ELR (cell line): ENCODE measurements at regions not wholly inside any gene's neighbourhood (a gene's known extent, or its start where the extent isn't known, plus 50 kb on each side); places are given as distances from the start of the nearest gene placed in this dataset.

Source experiments
- DNase-seq: peaks from one replicate; pipeline ENCODE4 v3.0.0-alpha.2; 2015; ENCODE audit warnings: low read depth

GRCh38 chr14:62280366-62280765, 518.1 kb downstream of the SNAPC1 start:
- no peak for DNase-seq

GRCh38 chr14:62283837-62284236, 521.6 kb downstream of the SNAPC1 start:
- DNase-seq = no peak

GRCh38 chr14:62289471-62289870, 527.3 kb downstream of the SNAPC1 start:
- peak; percentile 71 for DNase-seq

- no peak for DNase-seq
Observed at GRCh38 chr14:62301080-62301479, 538.9 kb downstream of the SNAPC1 start.

DNA sequence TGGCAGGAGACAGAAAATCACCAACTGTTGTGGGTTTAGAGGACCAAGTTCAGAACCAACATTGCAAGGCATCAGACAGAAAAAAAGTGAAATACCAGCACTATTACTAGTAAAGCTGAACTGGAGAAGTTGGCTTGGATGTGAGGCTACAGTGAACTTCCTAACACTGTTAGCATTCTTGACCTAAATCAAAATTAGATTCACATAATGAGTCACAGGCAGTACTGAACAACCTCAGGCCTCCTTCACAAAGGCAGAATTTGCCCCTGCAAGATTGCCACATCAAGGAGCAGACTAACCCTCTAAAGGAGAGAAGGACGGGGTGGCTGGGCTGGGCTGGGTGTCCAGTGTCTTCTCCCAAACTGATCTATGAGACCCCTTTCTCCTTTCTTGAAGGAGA, 539.7 kb downstream of the SNAPC1 start:
- DNase-seq = peak; percentile 3

DNA sequence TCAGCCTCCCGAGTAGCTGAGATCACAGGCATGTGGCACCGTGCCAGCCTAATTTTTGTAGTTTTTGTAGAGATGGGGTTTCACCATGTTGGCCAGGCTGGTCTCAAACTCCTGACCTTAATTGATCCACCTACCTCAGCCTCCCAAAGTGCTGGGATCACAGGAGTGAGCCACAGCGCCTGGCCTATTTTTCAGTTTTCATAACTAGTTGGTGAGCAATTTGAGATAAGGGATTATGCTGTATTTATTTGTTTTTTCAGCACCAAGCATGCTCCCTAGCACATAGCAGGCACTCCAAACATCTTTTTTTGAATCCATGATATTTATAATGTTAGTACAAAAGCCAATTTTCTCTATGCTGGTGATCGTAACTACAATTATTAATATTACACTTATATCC, 541.2 kb downstream of the SNAPC1 start:
- DNase-seq = no peak

- no peak for DNase-seq
Observed at GRCh38 chr14:62304257-62304656, 542.0 kb downstream of the SNAPC1 start.

GRCh38 chr14:62307844-62308243, 545.6 kb downstream of the SNAPC1 start:
- DNase-seq = no peak

DNA sequence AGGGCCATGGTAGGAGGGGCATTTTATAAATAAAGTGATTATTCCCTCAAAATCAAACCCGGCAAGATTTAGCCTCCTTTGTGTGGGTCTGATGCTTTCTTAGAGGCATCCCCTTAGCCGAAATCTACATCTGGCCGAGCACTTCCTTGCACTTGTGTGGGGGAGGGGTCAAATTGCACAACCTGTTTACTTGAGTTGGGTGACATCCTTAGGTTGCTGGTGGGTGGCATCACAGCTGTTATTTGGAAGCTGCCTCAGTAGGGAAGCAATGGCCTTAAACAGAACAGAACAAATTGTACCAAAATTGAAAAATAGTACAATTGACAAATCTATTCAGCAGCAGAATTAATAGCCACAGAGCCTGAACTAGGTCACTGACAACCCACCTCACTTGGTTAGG, 546.1 kb downstream of the SNAPC1 start:
- DNase-seq = no peak

DNA sequence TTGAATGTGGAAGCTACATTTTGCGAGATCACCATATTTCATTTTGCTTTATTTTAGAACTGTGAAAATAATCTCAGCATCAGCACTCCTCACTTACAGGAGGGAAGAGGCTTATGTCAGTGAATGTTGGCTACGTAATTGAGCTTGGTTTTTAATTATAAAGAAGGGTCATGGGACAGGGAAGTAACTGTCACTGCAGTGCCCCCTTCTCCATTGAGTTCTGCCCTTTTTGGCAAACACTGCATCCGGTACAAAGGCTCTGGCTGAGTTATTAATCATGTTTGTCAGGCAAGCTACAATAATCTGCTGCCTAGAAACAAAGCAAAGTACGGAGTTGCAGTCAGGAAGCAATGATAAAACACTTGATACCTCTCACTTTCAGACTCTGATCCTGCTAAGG, 546.7 kb downstream of the SNAPC1 start:
- no peak for DNase-seq

GRCh38 chr14:62313212-62313611, 551.0 kb downstream of the SNAPC1 start:
- no peak for DNase-seq

DNA sequence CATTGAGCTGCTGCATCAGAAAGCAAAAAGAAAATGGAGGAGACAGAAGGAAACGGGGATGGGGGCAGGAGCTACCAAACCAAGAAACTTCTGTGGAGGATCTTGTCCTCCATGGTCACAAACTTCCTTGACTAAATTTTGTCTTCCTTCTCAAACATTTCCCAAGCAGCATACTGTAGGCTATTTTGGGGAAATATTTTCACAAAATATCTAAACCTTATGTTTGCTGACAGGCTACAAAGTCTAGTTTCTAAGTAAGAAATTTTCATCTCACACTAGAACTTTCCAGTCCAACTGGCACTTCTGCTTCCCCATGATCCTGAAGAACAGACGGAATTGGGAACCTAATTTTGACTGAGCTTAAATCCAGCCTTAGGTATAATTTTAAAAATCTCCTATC, 552.0 kb downstream of the SNAPC1 start:
- no peak for DNase-seq

DNA sequence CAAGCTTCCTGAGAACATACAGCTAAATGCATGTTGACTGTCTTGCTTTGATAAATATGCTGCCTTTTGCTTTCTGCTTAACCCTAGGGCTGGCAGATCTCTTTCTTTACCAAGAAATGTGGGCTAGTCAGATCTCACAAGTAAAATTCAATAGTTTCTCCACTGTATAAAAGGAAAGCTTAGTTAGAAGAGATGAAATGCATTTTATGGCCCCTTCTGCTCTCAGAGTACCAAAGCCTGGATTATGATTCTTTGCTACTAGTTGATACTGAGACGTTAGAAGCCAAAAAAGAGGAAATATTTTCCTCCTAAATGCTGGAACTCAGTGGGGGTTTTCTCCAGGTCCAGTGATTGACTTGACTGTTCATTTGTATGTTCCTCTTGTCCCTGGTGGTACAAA, 552.7 kb downstream of the SNAPC1 start:
- DNase-seq = no peak

- DNase-seq = no peak
Observed at GRCh38 chr14:62315631-62316030, 553.4 kb downstream of the SNAPC1 start.

GRCh38 chr14:62322216-62322615, 560.0 kb downstream of the SNAPC1 start:
- no peak for DNase-seq

GRCh38 chr14:62329427-62329826, 567.2 kb downstream of the SNAPC1 start:
- peak; percentile 46 for DNase-seq

- no peak for DNase-seq
Observed at GRCh38 chr14:62347562-62348011, 585.4 kb downstream of the SNAPC1 start.

- DNase-seq = no peak
Observed at GRCh38 chr14:62357362-62357761, 595.1 kb downstream of the SNAPC1 start.

DNA sequence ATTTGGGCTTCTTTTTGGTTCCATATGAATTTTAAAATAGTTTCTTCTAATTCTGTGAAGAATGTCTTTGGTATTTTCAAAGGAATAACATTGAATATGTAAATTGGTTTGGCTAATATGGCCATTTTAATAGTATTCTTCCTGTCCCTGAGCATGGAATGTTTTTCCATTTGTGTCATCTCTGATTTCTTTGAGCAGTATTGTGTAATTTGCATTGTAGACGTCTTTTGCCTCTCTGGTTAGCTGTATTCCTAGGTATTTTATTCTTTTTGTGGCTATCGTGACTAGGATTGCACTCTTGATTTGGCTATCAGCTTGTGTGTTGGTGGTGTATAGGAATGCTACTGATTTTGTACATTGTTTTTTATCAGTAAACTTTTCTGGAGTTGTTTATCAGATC, 601.9 kb downstream of the SNAPC1 start:
- no peak for DNase-seq

DNA sequence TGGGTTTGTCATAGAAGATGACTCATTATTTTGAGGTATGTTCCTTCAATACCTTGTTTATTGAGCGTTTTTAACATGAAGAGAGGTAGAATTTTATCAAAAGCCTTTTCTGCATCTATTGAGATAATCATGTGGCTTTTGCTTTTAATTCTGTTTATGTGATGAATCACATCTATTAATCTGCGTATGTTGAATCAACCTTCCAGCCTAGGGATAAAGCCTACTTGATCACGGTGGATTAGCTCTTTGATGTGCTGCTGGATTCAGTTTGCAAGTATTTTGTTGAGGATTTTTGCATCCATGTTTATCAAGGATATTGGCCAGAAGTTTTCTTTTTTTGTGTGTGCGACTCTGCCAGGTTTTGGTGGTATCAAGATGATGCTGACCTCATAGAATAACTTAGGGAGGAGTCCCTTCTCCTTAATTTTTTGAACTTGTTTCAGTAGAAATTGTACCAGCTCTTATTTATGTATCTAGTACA, 602.6 kb downstream of the SNAPC1 start:
- no peak for DNase-seq

- DNase-seq = no peak
Observed at GRCh38 chr14:62369919-62370560, 607.8 kb downstream of the SNAPC1 start.

- DNase-seq = no peak
Observed at GRCh38 chr14:62373944-62374343, 611.7 kb downstream of the SNAPC1 start.

DNA sequence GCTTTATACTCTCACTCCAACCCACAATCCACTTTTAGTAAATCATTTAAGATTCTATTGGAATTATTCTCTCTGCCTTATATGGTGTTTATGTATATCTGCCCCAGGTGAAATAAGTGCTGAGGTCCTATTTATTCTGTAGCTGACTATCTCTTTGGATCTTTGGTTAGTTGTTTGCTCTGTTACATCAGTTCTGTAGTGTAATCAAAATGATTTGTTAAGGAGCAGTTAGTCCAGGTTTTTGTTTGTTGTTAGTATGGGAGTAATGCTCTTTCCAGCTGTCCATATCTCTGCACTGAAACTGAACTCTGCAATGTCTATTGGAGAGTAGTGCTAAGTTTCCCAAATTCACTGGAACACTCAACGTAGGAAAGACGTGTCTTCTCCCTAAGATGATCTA, 615.8 kb downstream of the SNAPC1 start:
- DNase-seq = no peak

DNA sequence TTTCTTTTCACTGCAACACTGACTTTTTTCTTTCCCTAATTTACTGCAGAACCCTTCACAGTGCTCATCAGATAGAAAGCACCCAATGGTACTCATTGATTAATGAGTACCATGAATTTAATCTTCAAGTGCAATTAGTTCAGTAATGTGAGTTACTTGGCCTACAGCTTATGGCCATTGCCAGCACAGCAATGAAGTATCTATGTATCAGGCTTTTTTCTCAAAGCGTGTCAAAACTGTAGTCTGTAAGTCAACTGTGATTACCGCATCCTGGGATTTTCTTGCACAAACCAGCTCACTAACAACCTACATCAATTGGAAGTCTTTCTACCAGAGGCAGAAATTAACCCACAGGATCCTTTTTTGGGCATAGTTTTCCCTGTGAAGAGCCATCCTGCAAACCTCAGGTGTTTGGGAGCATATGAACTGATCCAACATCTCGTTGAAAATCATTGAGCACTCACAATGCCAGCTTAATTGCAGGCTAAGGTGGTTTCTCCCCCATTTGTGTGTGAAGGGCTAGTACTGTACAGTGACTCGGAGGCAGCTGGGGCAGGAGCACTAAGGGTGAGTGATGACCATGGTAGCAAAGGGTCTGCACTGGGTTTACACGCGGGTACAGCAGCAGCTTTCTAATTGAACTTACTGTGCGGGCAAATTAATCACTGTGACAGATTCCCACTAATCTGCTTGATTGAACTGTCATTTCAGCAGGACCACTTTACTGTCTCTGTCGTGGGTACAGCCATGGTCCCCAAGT, 619.3 kb downstream of the SNAPC1 start:
- DNase-seq = no peak
